ENCODE measurements at regions not wholly inside any gene's neighbourhood (a gene's known extent, or its start where the extent isn't known, plus 50 kb on each side); places are given as distances from the start of the nearest gene placed in this dataset.

GRCh38 chr12:67726868-67727267 lies 78.3 kb downstream of the DYRK2 start:
- TF ChIP-seq, protein P1, sequence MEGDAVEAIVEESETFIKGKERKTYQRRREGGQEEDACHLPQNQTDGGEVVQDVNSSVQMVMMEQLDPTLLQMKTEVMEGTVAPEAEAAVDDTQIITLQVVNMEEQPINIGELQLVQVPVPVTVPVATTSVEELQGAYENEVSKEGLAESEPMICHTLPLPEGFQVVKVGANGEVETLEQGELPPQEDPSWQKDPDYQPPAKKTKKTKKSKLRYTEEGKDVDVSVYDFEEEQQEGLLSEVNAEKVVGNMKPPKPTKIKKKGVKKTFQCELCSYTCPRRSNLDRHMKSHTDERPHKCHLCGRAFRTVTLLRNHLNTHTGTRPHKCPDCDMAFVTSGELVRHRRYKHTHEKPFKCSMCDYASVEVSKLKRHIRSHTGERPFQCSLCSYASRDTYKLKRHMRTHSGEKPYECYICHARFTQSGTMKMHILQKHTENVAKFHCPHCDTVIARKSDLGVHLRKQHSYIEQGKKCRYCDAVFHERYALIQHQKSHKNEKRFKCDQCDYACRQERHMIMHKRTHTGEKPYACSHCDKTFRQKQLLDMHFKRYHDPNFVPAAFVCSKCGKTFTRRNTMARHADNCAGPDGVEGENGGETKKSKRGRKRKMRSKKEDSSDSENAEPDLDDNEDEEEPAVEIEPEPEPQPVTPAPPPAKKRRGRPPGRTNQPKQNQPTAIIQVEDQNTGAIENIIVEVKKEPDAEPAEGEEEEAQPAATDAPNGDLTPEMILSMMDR (IDR thresholded peaks at IDR 0.05; ENCODE audit: insufficient read depth, low read length, poor library complexity, severe bottlenecking), result no peak
- no peak for TF ChIP-seq EZH2phosphoT487 (conservative IDR thresholded peaks at IDR 0.05; ENCODE audit: low read length)

All from SU-DHL-6 (cell line).